Upper lobe of left lung (tissue), 4 donors: ENCODE measurements at regions not wholly inside any gene's neighbourhood (a gene's known extent, or its start where the extent isn't known, plus 50 kb on each side); places are given as distances from the start of the nearest gene placed in this dataset.

Source experiments
- POLR2AphosphoS5 ChIP-seq, 2 donors: sonication (generic); formaldehyde crosslinking; IDR thresholded peaks; one replicate each; pipeline ENCODE4 v1.5.1; 2017; ENCODE audit warnings: antibody characterized with exemption in 2 of 2
- TF ChIP-seq, protein P1 (sequence below), 6 experiments: fragments of 450-650 bp in 4 of 6; fragments of 200-600 bp in 2 of 6; sonication (generic) in 2 of 6; IDR thresholded peaks; one replicate each; pipeline ENCODE4 v1.5.1; 2016 to 2019; ENCODE audit warnings: antibody characterized with exemption in 6 of 6

DNA sequence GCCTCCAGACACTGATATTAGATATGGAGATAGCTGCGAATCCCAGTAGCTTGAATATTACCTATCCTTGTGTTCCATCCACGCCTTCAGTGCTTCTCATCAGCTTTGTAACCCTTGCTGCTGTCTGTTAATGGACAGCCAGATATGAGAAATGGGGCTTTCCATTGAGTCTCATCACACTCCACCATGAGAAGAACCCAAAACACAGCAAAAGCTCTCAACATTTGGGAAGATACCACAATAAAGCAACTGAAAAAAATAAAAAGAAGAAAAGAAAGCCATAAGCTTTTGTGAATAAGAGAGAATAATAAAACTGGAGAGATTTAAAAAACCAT lies 225.4 kb downstream of the GALC start:
- TF ChIP-seq POLR2AphosphoS5 (IDR thresholded peaks at IDR 0.05), result no peak
- TF ChIP-seq, protein P1, sequence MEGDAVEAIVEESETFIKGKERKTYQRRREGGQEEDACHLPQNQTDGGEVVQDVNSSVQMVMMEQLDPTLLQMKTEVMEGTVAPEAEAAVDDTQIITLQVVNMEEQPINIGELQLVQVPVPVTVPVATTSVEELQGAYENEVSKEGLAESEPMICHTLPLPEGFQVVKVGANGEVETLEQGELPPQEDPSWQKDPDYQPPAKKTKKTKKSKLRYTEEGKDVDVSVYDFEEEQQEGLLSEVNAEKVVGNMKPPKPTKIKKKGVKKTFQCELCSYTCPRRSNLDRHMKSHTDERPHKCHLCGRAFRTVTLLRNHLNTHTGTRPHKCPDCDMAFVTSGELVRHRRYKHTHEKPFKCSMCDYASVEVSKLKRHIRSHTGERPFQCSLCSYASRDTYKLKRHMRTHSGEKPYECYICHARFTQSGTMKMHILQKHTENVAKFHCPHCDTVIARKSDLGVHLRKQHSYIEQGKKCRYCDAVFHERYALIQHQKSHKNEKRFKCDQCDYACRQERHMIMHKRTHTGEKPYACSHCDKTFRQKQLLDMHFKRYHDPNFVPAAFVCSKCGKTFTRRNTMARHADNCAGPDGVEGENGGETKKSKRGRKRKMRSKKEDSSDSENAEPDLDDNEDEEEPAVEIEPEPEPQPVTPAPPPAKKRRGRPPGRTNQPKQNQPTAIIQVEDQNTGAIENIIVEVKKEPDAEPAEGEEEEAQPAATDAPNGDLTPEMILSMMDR (IDR thresholded peaks at IDR 0.05), result no peak
